ENCODE measurements at regions not wholly inside any gene's neighbourhood (a gene's known extent, or its start where the extent isn't known, plus 50 kb on each side); places are given as distances from the start of the nearest gene placed in this dataset.
"Not testable (repeated sequence)": the region's sequence is repeated elsewhere in the genome, so short reads cannot be mapped to it uniquely, and the experiment has no call there.

GRCh38 chr4:102210806-102211205 lies 134.5 kb downstream of the SLC39A8 start:
- DNase-seq, result not testable (repeated sequence)

DNA sequence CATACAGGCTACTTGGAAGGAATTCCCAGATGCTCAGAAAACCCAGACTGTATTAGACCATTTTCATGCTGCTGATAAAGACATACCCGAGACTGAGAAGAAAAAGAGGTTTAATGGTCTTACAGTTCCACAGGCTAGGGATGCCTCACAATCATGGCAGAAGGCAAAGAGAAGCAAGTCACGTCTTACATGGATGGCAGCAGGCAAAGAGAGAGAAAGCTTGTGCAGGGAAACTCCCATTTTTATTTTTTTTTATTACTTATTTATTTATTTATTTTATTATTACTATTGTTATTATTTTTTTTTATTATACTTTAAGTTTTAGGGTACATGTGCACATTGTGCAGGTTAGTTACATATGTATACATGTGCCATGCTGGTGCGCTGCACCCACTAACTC lies 140.6 kb downstream of the SLC39A8 start:
- not testable (repeated sequence) for DNase-seq

- DNase-seq, result peak; percentile 26
Observed at GRCh38 chr4:102196221-102196620, 149.1 kb downstream of the SLC39A8 start.

DNA sequence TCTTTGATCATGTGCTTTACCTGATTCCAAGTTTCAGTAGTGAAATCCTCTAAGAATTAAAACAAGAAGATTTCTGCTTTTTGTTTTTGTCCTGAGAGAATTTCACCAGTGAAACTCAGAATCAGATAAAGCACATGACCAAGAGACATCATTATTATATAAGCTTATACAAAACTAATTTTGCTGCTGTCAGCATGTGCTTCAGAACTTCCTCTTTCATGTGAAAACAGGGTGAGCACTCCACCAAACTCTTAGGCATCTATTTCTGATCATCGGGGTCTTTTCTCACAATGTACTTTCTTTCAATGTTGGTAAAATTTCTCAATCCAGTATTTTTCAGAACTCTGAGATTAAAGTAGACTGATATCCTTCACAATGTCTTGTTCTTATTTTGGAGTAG lies 152.1 kb downstream of the SLC39A8 start:
- DNase-seq, result peak; percentile 52

DNA sequence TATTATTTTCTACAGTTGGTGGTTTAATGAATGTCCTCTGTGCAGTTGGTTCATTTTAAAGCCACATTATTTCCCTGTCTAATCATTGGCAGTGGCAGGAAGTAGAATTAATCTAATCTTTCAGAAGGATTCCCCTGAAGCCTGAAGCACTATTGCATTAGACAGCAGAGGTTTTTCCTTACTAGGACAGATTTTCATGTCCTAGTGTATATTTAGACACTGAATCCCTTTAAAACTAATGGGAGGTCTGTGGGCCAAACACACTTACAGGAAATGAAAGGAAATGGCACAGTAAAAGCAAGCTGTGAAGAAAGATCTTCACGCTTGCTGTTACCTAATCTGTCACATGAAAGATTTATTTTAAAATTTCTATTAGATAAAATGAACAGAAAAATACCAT lies 165.2 kb downstream of the SLC39A8 start:
- peak; percentile 12 for DNase-seq

DNA sequence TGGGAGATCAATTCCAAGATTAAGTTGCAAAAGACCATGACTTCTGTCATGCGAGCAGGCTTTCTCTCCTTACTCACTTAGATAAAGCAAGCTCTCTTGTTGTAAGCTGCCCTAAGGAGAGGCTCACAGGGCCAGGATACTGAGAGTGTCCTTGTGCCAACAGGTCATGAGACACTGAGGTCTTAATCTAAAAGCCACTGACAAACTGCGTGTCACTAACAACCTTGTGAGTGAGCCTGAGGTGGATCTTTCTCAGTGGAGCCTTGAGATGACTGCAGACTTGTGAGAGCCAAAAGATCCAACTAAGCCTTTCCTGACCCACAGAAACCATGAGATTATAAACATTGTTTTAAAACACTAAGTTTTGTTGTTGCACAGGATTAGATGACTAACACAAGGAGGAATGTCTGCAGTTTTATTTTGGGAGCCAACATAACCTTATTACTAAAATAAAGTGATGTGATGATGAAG lies 170.5 kb downstream of the SLC39A8 start:
- DNase-seq, result no peak

DNA sequence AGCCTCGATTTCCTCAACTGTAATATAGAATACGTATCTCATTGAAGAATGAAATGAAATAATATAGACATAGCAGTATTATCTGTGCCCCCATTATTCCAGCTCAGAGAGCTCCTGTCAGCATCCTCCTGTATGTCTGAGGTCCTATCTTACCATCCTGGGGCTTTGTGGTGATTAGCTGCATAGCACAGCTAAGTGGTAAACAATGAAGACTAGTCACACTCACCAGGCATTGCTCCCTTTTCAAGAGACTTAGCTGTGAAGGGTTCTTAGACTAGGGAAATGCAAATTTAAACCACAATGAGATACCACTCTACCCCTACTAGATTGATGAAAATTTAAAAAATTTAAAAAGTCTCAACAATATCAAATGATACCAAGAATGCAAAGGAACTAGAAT lies 172.9 kb downstream of the SLC39A8 start:
- DNase-seq, result no peak

GRCh38 chr4:102170910-102171309 lies 174.4 kb downstream of the SLC39A8 start:
- no peak for DNase-seq

GRCh38 chr4:102169345-102169744 lies 175.9 kb downstream of the SLC39A8 start:
- DNase-seq, result no peak

DNA sequence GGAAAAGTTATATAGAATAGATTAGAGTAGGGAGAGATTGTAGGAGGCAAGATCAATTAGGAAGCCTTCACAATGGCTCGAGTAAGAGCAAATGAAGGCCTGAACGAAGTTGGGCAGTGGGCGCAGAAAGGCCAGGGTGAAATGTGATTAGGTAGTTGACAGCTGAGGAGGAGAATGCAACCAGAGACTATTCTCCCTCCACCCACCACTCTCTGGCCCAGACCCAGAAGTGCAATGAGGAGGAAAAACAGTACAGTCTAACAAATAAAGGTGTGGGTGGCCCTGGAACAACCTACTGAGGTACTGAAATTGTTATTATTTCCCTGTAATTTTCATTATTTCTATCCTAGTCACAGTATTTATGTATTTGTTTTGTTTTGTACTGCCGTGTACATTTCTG lies 176.7 kb downstream of the SLC39A8 start:
- DNase-seq, result no peak

DNA sequence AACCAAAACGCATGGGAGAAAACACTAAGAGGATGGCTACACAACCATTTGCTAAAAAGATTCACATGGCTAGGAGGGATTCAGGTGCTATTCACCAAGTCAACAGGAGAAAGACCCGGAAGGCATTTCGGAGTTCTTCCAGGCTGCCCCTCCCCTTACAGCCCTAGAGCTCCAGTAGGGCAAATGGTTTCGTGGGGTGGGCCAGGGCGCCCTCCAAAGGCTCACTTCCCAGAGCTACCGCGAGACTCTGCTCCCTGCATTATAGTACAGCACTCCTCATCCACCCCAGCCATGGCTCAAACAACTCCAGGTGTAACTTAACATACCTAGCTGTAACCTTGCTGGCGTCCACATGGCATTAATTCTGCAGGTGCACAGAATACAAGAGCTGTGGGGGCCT lies 179.7 kb downstream of the SLC39A8 start:
- no peak for DNase-seq

DNA sequence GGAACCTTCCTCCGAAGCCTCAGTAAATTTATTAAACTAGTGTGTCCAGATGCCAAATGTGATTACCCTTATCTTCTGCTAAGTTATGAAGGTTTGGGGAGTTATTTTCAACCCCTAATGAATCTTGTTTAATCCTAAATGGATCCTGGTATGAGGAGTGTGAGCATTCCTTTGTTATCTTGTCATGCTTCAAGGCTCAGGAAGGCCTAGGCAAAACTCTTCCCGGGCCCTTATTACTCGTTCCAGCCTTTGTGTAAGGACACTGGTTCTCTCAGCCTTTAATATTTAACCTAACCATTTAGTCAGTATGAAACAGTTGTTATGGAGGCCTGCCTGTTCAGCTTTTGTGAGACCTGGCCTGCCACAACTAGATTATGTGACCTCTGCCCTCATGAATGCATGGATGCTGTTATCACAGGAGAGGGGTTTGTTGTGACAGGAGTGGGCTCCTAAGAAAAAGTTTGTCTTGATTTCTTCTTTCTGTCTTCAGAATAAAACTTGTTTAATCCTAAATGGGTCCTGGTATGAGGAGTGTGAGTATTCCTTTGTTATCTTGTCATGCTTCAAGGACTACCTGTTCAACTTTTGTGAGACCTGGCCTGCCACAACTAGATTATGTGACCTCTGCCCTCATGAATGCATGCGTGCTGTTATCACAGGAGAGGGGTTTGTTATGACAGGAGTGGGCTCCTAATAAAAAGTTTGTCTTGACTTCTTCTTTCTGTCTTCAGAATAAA lies 181.7 kb downstream of the SLC39A8 start:
- no peak for DNase-seq

GRCh38 chr4:102157984-102158383 lies 187.3 kb downstream of the SLC39A8 start:
- DNase-seq, result no peak

DNA sequence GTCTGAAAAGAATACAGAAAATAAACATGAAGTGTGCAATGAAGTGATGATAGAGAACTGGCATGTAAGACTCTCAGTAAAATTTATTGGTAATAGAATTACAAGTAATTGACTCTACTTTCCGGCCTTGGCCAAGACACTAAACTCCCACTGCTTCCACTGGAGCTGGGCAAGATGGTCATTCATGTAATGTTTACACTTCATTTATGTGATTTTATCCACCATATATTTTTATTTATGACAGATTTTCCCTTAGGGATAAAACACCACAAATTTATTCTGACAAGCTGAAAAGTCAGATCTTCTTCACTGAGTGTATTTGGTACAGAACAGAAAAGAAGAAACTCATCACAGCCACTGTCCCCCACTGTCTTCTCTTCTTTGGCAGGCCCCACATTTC lies 191.9 kb downstream of the SLC39A8 start:
- DNase-seq, result no peak

DNA sequence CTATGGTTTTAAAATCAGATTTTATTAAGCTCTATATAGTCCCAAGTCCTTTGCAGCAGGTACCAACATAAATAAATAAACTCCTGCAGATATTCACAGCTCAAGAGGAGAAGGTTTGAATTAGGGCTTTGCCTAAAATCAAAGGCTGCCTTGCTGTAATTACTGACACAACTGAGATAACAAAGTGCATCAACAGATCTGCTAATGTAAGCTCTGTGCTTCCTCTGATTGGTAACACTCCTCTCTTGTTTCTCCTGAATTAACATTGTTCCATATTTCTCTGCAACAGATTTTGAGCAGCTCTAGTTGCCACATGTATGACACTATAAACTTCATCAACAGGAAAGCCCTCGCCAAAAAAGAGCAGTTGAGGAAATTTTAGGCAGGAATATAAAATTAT lies 193.6 kb downstream of the SLC39A8 start:
- no peak for DNase-seq

GRCh38 chr4:102143433-102143832 lies 201.8 kb downstream of the SLC39A8 start:
- no peak for DNase-seq

- DNase-seq, result no peak
Observed at GRCh38 chr4:102141842-102142241, 203.4 kb downstream of the SLC39A8 start.

DNA sequence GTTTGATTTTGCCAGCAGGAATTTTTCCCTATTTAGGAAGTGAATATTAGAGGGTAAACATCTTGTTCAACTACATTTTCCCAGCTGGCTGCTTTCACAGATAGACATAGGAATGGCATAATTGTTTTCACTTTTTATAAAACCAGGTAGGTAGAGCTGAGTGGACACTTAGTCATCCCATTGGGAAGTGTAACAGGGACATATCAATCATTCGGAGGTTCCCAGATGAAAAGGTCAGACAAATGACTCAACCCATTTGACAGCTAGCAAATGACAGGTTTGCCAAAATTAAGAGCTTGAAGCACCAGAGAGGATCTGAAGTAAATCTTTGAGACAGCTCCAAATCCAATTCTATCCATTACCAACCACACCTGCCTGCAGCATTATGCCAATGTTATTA lies 205.3 kb downstream of the SLC39A8 start:
- DNase-seq, result no peak

- DNase-seq, result peak; percentile 32
Observed at GRCh38 chr4:102139132-102139573, 206.1 kb downstream of the SLC39A8 start.

DNA sequence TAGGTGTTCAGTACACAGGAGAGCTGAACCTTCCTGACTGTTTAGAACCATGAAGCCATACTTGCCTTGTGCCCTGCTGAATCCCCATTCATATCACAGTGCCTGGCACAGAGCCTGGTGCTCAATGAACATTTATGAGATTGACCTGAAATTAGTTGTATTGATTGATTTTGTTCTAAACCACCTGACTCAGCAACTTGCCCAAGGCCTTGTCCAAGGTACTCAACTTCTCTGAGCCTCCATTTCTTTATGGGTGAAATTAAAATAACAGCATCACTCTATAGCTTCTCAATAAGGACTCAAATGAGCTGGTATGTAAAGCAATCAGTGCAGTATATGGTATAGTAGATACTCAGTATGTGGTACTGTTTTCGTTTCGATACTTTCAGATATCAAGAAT lies 208.1 kb downstream of the SLC39A8 start:
- DNase-seq, result no peak

GRCh38 chr4:102129810-102130209 lies 215.5 kb downstream of the SLC39A8 start:
- DNase-seq, result no peak

Data from hematopoietic multipotent progenitor cell treated with erythropoietin and hydrocortisone succinate and interleukin-3 and kit ligand, for 4 days (in vitro differentiated cells).